ENCODE measurements at regions not wholly inside any gene's neighbourhood (a gene's known extent, or its start where the extent isn't known, plus 50 kb on each side); places are given as distances from the start of the nearest gene placed in this dataset.

DNA sequence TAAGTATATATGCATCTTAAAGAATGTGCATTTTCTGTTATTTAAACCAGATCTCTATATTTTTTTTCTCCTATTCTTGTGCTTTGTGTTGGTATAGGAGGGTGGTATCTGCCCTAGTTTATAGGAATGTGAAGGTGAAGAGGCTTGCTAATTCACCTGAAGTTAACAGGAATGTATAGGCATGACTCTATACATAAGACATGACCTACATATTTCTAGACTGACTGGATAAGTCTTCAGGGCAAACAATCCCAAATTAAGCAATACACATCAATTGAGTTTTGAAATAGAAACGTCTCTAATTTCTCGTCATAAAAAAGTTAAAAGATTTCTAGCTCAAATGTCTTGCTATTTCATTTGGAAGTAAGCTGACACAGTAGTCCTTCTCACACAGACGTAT lies 410.0 kb downstream of the DIPK2A start:
- DNase-seq (ENCODE audit: low read depth): no peak

DNA sequence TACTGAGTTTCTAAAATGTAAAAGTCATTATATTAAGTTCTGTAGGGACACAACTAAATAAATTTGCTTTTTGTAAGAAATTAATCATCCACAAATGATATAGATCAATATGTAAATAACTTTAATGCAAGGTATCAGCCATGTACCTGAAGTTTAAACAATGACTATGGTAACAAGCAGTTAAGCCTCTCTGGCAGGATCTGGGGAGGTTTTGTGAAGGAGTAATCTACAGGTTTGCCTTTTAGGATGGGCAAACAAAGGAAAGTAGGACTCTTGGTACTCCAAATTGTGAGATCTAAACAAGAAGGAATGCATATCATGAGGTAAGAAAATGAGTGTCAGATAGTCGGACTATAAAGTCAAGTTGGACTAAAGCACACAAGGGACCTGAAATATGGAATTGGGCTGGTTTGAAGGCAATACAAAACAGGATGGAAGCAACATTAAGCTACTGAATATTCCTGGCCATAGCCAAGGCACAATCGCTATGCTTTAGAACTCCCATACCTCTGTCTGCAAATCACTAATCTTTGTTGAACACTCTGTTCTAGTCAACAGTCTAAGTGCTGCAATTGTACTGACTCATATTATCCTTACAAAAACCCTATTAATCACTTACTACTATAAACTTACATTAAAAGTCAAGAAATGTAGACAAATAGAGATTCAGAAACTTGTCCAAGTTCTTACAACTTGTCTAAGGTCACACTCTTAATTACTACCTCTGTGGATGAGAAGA lies 412.8 kb downstream of the DIPK2A start:
- no peak for DNase-seq (ENCODE audit: low read depth)

DNA sequence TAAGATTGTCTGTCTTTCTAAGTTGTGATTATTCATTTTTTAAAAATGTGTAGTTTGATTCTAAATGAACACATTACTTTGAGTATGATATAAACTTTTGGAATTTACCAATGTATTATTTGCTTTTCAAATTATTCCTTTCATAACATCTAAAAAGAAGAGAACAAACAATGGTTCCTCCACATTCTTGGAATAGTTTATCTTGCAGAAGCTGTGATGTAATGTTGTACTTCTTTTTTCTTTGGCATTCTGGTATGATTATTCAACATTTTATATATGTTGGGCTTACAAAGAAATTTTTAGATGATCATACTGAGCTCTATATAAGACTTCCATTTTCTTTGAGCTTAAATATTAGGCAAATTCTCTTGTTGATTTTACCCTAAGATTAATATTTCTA lies 419.2 kb downstream of the DIPK2A start:
- DNase-seq (ENCODE audit: low read depth): no peak

DNA sequence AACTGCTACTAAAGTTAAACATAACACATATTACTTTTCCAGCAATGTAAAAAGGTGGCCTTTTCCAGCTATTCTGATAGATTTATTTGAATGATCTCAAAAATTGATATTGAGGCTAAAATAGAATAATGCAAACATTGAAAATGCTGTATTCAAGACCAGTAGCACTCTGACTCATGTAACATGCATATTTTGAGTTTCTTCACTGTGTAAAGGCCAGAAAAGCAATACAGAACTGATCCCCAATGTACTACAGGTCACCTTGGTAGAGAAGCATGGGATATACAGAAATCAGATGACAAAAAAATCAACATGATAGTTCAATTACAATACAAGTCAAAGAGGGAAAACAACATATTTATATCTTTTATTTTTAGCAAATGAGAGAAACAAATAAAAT lies 419.6 kb downstream of the DIPK2A start:
- no peak for DNase-seq (ENCODE audit: low read depth)

DNA sequence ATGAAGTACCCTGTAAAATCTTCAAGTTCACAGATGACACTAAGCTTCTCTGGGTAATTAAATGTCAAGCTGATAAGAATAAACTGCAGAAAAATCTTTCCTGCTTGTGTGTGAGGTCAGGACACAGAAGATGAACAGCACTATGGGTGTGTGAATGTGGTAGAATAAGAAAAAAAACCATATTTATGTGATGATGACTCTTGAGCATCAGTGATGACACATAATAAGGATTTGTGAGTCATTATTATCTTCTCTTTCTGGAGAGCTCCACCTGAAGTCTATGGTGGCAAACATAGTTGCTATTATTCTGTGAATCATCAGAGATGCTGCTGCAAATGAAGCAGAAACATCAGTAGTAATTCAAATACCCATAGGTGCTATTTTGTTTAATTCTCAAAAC lies 422.4 kb downstream of the DIPK2A start:
- DNase-seq (ENCODE audit: low read depth): no peak

DNA sequence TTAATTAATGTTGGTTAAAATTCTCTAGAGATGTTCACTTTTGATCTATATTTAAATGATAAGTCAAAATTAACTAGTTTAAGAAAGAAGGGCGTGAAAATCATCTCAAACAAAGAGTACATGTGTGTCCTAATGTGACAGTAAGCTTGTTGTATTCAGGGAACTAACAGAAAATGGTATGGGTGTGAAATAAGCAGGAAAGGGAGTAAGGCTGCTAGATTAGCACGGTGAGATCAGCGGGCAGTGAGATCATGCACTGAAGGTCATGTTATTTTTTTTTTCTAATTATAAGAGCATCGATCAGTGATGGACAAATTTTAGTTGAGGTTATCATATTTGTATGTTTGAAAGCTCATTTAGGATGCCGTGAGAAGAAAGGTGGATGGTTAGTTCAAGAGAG lies 430.8 kb downstream of the DIPK2A start:
- DNase-seq (ENCODE audit: low read depth): no peak

DNA sequence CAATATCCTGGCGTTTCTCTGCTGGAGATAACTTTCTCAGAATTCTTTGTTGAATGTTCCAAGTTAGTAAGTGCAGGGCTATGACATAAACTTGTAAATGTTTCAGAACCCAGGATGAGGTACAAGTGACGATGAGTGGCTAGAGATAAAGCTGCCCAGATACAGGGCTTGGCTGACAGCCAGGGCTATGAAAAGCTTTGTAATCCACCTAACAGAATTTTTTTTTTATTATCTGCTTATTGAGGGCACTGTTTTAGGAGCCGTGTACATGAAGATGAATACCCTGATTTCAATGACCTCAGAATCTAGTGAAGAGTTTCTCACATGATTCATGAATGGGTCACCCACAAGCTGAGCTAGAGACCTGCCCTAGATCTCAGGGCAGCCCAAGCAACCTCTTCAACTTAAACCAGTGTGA lies 431.4 kb downstream of the DIPK2A start:
- no peak for DNase-seq (ENCODE audit: low read depth)

DNA sequence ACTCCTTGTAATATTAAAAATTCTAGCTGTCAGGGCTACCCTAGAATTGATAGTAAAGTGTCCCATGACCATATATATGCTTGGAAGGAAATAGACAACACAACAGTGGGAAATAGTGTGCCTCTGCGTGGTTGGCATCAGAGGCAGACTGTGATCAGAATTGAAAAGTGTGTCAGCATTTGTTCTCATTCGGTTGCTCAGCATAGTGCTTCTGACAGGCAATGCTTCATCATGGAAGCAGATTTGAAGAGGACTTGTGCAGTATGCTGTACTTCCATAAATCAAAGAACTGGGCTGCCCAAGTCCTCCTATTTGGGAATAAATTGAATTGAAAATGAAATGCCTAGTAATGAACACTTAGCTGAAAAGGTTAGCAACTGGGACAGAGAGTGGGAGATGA lies 435.7 kb downstream of the DIPK2A start:
- no peak for DNase-seq (ENCODE audit: low read depth)

DNA sequence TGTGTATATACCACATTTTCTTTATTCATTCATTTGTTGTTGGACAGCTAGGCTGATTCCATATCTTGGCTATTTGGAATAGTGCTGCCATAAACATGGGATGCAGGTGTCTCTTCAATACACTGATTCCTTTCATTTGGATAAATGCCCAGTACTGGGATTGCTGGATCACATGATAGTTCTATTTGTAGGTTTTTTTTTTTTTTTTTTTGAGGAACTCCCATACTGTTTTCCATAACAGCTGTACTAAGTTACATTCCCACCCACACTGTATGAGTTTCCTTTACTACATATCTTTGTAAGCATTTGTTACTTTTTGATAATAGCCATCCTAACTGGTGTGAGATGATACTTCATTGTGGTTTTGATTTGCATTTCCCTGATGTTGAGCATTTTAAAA lies 437.7 kb downstream of the DIPK2A start:
- DNase-seq (ENCODE audit: low read depth): no peak

DNA sequence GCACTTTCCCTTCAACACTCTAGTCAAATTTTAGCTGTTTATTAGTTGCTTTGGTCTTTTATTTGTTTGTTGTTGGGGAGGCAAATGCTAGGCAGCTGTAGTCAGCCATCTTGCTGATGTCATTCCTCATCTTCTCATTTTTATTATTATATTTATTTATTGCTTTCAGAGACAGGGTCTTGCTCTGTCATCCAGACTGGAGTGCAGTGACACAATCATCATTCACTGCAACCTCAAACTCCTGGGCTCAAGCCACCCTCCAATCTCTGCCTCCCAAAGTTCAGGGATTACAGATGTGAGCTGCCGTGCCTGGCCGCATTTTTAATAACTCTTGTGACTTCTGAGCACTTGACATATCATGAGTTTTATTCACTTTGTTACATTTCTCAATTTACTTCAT lies 441.4 kb downstream of the DIPK2A start:
- no peak for DNase-seq (ENCODE audit: low read depth)

DNA sequence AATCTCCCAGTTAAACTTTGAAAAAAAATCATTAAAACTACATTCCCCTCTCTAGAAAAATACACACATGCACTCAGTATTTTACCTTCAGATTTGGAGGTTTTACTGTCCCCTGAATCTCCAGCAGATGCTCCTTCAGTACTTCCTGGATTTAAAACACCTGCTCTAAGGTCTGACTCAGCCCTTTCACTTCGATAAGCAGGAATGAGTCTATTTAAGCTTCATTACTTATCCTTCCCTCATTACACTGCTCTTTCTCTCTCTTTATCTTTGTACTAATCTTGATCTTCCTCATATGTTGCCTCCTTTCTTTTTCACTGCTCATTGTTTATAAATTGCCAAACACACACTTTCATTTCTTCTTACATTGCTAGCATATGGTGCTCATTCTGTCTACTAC lies 443.9 kb downstream of the DIPK2A start:
- DNase-seq (ENCODE audit: low read depth): no peak

DNA sequence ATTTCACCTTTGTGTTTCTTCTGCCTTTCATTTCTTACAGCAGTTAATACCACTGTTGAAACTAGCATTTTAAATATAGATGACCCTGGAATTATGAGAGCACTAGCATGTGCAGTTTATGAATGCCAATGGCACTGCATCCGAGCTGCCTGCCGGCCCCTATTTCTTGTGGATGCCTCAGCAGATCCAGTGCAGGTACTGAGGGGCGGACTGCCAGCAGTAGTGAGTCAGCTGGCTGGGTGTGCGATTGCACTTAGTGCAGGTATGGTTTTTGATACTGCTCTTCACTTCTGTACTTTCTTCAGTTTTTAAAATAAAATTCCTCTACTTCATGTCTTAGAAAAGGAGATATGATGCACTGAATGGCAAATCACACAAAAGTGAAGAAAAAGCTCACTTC lies 453.0 kb downstream of the DIPK2A start:
- DNase-seq (ENCODE audit: low read depth): no peak

DNA sequence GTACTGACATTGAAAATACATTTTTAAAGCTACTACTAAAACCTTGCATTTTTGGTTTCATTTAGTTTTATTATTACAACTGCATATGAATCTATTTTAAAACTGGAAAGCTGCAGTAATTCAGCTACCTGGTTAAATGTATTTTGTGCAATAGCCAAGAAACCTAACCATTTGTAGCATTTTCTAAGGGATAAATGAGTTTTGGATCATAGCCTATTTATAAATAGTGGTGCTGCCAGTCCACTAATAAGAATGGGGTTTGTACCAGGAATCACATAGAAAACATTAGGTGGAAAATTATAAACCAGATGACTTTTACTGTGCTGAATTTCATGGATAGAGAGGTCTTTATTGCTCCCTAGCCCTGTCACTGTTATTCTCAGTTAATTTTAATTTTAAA lies 454.7 kb downstream of the DIPK2A start:
- no peak for DNase-seq (ENCODE audit: low read depth)

DNA sequence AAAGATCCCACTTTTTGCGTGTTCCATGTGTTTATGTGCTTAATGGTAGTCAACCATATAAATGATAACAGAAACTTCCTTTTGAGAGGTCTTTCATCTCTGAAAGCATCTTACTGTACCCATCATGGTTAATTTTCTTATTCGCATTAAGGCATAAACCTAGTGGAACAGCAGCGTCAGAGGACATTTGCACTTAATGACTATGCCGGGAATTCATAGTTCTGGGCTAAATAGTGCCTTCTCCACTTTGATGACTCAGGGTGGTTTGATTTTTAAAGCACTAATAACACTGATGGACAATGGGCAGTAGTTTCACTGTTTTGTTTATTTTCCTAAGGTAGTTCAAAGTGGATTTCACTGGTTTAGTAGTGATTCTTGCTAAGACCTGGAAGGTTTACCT lies 455.3 kb downstream of the DIPK2A start:
- DNase-seq (ENCODE audit: low read depth): no peak

DNA sequence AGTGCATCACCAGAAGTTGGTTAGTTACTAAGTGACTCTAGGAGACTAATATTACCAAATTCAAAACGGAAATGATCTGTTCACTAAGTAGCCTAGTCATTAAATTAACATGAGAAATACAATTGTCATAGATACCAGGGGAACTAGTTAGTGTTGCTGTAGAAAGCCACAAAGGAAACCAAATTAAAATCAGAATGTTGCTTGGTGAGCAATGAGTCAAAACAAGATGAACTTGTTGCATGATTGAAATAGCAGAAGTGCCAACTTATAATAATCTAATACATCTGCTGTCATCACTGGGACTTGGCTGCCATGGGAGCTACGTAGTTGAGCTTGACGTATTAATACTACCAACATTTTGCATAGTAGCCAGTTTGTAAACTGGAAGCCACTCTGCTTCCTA lies 458.1 kb downstream of the DIPK2A start:
- DNase-seq (ENCODE audit: low read depth): no peak

DNA sequence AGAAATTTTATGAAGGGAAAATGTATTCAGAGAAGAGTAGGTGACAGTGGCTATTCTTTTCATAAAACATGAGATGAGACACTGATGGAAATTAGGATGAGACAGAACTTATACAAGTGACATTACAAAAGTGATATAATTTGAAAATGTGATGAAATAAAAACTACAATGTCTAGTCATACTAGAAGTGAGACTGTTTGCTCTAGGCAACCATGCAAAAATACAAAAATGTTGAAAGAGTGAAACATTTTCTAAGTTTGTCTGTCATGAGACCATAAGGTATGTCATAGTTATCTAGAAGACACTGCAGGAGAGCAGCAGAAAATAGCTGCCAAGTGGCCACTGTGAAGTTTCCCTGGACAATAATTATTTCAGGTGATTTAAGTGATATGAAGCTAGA lies 459.5 kb downstream of the DIPK2A start:
- DNase-seq (ENCODE audit: low read depth): no peak

DNA sequence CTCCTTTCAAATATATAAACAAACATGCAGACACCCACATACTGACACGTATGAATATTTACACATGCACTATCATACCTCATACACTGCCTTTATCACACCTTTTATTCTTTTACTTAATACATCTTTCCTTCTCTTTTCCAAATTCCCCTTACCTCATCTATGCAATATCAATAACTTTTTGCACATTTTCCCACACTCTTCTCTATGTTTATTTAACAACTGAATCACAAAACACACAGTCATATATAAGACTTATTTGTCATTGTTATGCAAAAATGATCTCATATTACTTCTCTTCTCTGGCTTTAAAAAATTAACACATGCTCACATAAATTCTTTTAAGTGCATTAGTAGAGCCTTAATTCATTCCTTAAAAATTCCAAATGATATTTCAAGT lies 461.4 kb downstream of the DIPK2A start:
- no peak for DNase-seq (ENCODE audit: low read depth)

DNA sequence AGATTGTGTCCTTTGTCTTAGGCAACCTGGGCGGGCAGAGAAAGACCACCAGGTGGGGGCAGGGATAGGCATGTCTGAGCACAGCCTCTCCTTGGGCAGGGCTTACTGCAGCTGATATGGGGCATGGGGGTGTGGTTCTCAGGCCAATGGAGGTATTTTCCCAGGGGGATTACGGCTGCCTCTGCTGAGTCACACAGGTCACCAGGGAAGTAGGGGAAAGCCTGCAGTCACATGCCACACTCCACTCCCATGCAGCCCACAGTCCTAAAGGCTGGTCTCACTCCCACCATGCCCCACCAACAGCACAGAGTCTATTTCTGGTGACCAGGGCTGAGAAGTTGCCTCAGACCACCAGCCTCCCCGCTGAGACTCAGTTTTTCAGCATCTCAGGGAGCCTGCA lies 466.4 kb downstream of the DIPK2A start:
- DNase-seq (ENCODE audit: low read depth): no peak

DNA sequence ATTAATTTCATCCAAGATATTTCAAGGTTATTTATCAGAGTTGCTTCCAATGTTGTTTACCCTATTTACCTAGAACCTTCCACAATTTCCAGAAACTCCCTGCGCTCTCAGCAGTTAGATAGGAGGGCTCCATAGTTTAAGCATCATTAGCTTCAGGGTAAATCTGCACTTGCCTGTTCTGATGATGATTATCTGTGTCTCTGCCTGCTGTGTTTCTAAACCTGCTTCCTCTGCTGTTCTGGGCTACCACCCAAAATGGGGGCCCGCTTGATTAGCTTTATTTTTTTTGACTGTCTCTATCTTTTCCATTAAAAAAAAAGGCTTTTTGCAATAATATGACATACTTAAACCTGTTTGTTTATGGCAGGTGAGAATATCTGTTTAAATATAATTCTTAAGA lies 472.4 kb downstream of the DIPK2A start:
- DNase-seq (ENCODE audit: low read depth): no peak

DNA sequence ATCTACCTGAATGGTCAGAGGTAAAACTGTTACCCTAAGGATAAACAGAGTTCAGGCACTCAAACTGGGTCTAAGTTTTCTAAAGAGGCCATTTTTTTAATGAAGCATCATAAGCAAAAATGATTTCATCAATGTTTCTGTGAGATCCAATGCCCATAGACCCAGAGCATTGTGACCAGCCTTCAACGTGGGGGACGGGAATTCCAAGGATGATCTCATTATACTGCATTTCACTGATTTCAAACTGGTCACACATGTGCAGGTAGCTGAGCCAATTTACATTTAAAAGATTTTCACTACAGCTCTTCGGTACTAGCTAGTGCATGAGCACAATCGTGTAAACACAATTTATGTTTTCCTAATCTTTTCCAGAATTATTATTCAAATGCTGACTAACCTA lies 472.9 kb downstream of the DIPK2A start:
- no peak for DNase-seq (ENCODE audit: low read depth)

DNA sequence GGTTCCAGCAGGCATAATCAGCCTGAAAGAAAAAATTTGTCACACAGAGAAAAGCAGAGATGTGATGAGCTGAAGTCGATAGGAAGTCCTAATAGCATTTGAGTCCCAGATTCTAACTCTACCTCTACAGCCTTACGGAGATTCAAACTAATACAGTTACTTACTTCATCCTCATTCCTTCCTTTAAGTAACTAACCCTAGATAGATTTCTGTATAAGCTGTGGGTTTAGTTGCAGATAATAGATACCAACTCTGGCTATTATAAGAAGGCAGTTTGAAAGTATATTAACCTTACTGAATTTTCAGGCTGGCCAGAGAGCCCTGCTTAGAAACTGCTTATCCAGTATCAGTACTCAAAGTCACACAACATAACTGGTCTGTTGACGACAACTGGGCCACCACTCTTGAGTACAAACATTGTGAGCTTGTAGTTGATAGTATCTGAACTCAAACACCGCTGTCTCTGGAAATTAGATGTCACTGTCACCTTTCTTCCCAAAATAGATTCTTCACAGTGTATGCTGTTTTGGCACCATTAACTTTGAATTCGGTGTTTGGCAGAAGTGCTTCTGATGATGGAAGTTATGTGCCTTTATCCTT lies 484.3 kb downstream of the DIPK2A start:
- DNase-seq (ENCODE audit: low read depth): no peak

DNA sequence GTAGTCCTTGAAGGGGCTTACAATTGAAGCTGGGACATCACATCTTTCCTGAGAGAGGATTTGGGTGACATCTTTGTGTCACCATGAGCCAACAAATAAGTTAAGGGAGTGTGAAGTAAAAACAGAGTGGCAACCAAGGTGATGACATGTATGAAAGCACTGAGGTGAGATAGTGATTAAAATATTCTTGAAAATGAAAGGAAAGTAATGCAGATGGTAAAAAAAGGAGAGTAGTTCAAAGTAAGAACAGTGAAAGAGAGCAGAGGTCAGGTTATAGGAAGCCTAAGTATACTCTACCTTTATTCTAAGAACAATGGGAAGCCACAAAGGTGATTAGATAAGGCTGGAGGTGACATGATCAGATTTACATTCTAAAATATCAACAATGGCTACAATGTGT lies 486.1 kb downstream of the DIPK2A start:
- DNase-seq (ENCODE audit: low read depth): no peak

DNA sequence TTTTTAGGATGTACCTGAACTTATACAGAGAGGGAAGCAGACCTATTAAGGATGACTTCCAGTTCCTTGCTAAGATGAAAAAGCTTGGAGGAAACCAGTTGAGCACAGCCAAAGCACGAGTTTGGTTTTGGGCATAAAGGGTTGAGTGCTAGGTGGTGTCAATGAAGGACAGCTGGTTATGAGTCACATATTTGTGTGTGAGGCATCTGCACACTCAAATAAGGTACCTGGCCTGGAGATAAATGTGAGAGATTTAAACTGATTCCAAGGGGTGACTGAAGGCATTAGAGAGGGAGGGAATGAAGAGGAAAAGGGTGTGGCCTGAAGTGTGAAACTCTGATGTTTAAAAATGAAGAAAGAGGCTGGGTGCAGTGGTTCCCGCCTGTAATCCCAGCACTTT lies 486.7 kb downstream of the DIPK2A start:
- DNase-seq (ENCODE audit: low read depth): no peak

DNA sequence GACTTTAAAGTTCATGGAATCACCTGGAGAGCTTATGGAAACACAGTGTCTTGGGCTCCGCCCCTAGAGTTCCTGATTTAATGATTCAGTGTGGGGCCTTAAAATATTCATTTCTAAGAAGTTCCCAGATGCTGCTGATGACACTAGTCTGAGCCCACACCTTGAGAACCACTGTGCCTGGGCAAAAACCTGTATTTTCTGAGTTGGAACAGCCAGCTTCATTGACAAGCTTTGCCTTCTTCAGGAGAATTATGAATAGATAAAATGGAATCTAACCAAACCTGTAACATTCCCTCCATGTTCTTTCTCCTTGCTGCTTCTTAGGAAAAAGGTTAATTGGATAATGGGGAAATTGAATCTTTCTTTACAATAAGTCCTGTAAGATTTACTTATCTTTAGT lies 490.7 kb downstream of the DIPK2A start:
- DNase-seq (ENCODE audit: low read depth): no peak

Measured in GM04503 (cell line).